Daoy (cell line): ENCODE measurements at regions not wholly inside any gene's neighbourhood (a gene's known extent, or its start where the extent isn't known, plus 50 kb on each side); places are given as distances from the start of the nearest gene placed in this dataset.
"Not testable (repeated sequence)": the region's sequence is repeated elsewhere in the genome, so short reads cannot be mapped to it uniquely, and the experiment has no call there.

Experiments used
- DNase-seq: peaks from one replicate; pipeline ENCODE4 v3.0.0-alpha.2; 2015; ENCODE audit warnings: low read depth

GRCh38 chr20:29296256-29297230, 1960.9 kb upstream of the DEFB115 start:
- no peak for DNase-seq

- DNase-seq, result no peak
Measured at GRCh38 chr20:29297411-29298270, 1959.8 kb upstream of the DEFB115 start.

GRCh38 chr20:29298271-29298590, 1959.2 kb upstream of the DEFB115 start:
- DNase-seq, result no peak

GRCh38 chr20:29298759-29299613, 1958.5 kb upstream of the DEFB115 start:
- no peak for DNase-seq

- no peak for DNase-seq
Measured at GRCh38 chr20:29299811-29300578, 1957.5 kb upstream of the DEFB115 start.

GRCh38 chr20:29300579-29301551, 1956.6 kb upstream of the DEFB115 start:
- no peak for DNase-seq

GRCh38 chr20:29301624-29302259, 1955.7 kb upstream of the DEFB115 start:
- DNase-seq, result no peak

GRCh38 chr20:29302979-29303644, 1954.4 kb upstream of the DEFB115 start:
- no peak for DNase-seq

GRCh38 chr20:29306390-29307072, 1950.9 kb upstream of the DEFB115 start:
- no peak for DNase-seq

- not testable (repeated sequence) for DNase-seq
Measured at GRCh38 chr20:29307484-29307883, 1950.0 kb upstream of the DEFB115 start.

- not testable (repeated sequence) for DNase-seq
Measured at GRCh38 chr20:29308956-29309355, 1948.5 kb upstream of the DEFB115 start.

- DNase-seq, result not testable (repeated sequence)
Measured at GRCh38 chr20:29309481-29309880, 1948.0 kb upstream of the DEFB115 start.

- not testable (repeated sequence) for DNase-seq
Measured at GRCh38 chr20:29311046-29311445, 1946.4 kb upstream of the DEFB115 start.

- not testable (repeated sequence) for DNase-seq
Measured at GRCh38 chr20:29312679-29313078, 1944.8 kb upstream of the DEFB115 start.

- no peak for DNase-seq
Measured at GRCh38 chr20:29313481-29313880, 1944.0 kb upstream of the DEFB115 start.

GRCh38 chr20:29314294-29314693, 1943.2 kb upstream of the DEFB115 start:
- DNase-seq, result no peak

GRCh38 chr20:29318871-29319461, 1938.5 kb upstream of the DEFB115 start:
- no peak for DNase-seq

GRCh38 chr20:29319725-29320124, 1937.7 kb upstream of the DEFB115 start:
- no peak for DNase-seq
